ENCODE measurements at regions not wholly inside any gene's neighbourhood (a gene's known extent, or its start where the extent isn't known, plus 50 kb on each side); places are given as distances from the start of the nearest gene placed in this dataset.

- no peak for TF ChIP-seq POLR2AphosphoS5 (IDR thresholded peaks at IDR 0.05)
- no peak for TF ChIP-seq POLR2A (IDR thresholded peaks at IDR 0.05)
- TF ChIP-seq CTCF (IDR thresholded peaks at IDR 0.05) = no peak
- no peak for TF ChIP-seq EP300 (IDR thresholded peaks at IDR 0.05)
Measured at GRCh38 chr2:17164550-17164949, 353.7 kb downstream of the RAD51AP2 start.

All from stomach (tissue), 4 donors.